ENCODE measurements at regions not wholly inside any gene's neighbourhood (a gene's known extent, or its start where the extent isn't known, plus 50 kb on each side); places are given as distances from the start of the nearest gene placed in this dataset.

- TF ChIP-seq CTCF (IDR thresholded peaks at IDR 0.05) (no peak), POLR2A (IDR thresholded peaks at IDR 0.05) (no peak)
These were observed 179.1 kb upstream of the IL1RAPL1 start for GRCh38 chrX:28408017-28408723.
